GM12875 (cell line): ENCODE measurements at regions not wholly inside any gene's neighbourhood (a gene's known extent, or its start where the extent isn't known, plus 50 kb on each side); places are given as distances from the start of the nearest gene placed in this dataset.
"Not testable (repeated sequence)": the region's sequence is repeated elsewhere in the genome, so short reads cannot be mapped to it uniquely, and the experiment has no call there.

Experiments
- H3K4me3 ChIP-seq: one replicate; pipeline ENCODE4 v1.5.1; 2011; ENCODE audit warnings: low read depth, low read length, control low read depth
- CTCF ChIP-seq: IDR thresholded peaks from 2 replicates; pipeline ENCODE4 v1.5.1; 2011; ENCODE audit warnings: low read depth, mild to moderate bottlenecking, control low read depth, inconsistent platforms, low read length, moderate library complexity, borderline replicate concordance; ENCODE audit not compliant: insufficient read depth

- H3K4me3 ChIP-seq = no peak overlapping the region
- TF ChIP-seq CTCF = no peak
Observed at GRCh38 chr6:102761872-102762271, 1368.4 kb downstream of the GRIK2 start.

DNA sequence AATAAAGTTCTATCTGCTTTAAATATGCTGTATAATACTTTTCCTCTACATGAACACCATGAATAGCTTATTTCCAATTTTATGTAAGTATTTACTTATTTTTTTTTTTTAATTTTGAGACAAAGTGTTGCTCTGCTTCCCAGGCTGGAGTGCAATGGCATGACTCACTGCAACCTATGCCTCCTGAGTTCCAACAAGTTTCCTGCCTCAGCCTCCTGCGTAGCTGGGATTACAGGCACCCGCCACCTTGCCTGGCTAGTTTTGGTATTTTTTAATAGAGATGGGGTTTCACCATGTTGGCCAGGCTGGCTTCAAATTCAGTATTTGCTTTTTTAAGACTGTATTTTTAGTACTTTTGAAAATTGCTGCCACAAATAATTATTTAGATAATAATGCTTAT, 1365.9 kb downstream of the GRIK2 start:
- no peak for TF ChIP-seq CTCF

GRCh38 chr6:102758536-102758935, 1365.0 kb downstream of the GRIK2 start:
- H3K4me3 ChIP-seq = not testable (repeated sequence)

More for the DNA sequence above, 1365.9 kb downstream of the GRIK2 start:
- no peak overlapping the region for H3K4me3 ChIP-seq

DNA sequence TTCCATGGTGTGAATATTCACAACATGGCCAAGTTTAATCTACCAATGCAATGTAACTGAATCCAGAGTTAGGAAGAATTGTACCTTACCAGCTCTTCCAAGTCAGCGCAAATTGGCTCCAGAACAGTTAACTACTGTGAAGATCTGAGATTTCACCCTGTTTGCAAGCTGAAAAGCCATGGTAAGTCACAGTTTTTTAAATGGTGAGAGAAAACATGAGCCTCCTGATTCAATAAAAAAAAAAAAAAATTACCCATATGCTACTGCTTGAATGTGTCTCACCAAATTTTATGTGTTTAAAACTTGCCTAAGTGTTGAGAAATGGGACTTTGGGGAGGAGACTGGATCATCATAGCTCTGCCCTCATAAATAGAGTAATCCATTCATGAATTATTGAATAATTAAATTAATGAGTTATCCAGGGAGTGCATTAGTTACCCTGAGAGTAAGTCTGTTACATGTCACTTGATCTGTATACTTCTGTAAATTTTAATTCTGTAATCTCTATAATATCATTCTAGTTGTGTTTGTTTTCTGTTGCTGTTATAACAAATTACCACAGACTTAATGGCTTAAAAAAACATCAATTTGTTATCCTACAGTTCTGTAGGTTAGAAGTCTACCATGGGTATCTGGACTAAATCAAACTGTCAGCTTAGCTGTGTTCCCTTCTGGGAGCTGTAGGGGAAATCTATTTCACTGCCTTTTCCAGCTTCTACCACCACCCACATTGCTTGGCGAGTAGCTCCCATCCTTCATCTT, 1355.9 kb downstream of the GRIK2 start:
- H3K4me3 ChIP-seq = no peak overlapping the region
- no peak for TF ChIP-seq CTCF

DNA sequence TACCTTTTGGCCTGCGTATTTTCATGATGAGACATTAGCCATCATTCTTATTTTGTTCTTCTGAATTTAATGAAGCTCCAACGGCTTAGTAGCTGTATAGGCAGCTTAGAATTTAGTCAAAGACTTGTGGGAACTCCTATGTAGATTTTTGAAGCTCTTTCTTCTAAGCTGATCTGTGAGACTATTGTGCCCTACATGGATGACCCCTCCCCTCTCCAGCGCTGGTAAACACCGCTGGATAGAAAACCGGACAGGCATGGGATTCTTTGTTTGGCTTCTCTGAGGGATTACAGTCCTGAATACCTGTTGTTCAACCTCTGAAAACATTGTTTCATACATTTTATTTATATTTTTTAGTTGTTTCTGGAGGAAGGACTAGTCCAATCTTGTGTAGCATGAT, 1353.4 kb downstream of the GRIK2 start:
- H3K4me3 ChIP-seq = no peak overlapping the region
- TF ChIP-seq CTCF = no peak

DNA sequence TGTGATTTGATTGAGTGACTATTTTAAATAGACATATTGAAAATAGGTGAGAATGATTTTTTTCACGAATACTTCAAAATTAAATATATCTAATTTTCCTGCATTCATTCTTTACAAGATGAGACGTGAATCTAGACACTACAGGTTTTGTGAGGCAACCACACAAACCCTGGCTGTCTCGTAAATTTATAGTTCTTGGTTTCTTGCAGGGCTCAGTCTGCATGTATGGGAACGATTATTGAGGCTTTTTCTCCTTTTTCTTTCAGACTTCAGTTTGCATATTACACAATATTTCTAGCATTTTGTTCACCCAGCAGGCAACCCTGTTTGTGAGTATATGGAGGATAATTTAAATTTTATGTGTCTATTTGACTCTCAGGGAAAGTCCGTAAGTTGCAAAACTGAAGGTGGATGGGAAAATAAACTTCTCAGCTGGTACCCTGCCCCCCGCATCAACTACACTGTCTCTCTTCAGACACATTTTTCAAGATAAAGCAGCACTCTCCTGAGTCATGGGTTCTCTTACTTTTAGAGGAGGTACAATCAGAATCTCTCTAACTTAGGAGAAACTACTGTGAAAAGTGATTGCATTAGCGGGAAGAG, 1349.3 kb downstream of the GRIK2 start:
- no peak for TF ChIP-seq CTCF
- no peak overlapping the region for H3K4me3 ChIP-seq

GRCh38 chr6:102742028-102742427, 1348.5 kb downstream of the GRIK2 start:
- no peak for TF ChIP-seq CTCF
- no peak overlapping the region for H3K4me3 ChIP-seq

DNA sequence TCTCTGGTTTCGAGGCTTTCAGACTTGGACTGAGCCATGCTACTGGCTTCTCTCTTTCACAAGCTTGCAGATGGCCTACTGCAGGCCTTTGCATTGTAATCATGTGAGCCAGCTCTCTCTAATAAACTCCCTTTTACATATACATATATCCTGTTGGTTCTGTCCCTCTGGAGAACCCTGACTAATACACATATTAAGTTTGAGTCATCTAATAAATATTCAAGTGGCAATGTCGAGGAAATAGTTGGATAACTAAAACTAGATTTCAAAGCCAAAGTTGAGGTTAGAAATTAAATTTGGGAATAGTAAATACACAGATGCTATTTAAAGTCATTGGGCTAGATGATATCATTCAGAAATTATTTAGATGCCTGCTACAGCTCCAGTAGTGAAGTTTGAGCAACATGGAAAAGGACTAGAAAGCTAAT, 1343.4 kb downstream of the GRIK2 start:
- no peak for TF ChIP-seq CTCF
- H3K4me3 ChIP-seq = no peak overlapping the region
